HG02759 (cell line): ENCODE measurements at regions not wholly inside any gene's neighbourhood (a gene's known extent, or its start where the extent isn't known, plus 50 kb on each side); places are given as distances from the start of the nearest gene placed in this dataset.

Experiments used
- ATAC-seq: cut with Tn5 transposase; IDR thresholded peaks from one replicate; pipeline ENCODE4 v1.9.1; 2021; ENCODE audit warnings: mild to moderate bottlenecking, moderate library complexity; ENCODE audit not compliant: unreplicated experiment

DNA sequence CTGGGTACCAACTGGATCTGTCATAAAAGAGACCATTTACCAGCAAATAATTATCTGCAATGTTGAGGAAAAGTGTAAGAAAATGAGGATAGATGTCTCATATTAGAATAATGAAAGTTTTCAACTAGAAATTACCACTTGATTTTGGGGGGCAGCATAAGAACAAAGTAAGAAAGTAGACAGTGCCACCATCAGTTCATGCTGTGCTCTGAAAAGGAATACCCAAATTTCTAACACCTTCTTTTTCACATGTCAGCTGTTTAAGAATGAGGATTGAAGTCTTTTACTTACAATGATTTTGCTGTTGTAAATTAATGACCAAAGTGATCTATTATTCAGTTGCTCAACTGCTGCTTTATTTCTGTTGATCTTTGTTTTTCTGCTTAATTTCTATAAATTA is 578.3 kb downstream of the ETV1 start:
- no peak for ATAC-seq

DNA sequence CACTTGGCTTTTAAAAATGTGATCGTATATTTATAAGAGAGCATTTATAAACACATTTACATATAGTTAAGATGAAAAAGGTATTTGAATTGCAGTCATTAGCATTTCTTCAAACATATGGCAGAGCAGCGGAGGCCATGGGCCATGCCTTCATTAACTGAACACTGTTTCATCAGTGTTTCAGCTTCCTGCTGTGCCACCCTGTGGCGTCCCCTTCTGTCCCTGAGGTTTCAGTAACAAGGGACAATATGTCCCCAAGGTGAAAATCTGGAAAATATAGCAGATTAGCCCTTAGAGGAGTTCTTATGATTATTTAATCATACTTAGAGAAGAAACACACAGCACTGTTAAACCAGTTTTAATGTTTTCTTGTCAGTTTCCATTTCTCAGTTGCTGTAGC is 577.8 kb downstream of the ETV1 start:
- no peak for ATAC-seq

DNA sequence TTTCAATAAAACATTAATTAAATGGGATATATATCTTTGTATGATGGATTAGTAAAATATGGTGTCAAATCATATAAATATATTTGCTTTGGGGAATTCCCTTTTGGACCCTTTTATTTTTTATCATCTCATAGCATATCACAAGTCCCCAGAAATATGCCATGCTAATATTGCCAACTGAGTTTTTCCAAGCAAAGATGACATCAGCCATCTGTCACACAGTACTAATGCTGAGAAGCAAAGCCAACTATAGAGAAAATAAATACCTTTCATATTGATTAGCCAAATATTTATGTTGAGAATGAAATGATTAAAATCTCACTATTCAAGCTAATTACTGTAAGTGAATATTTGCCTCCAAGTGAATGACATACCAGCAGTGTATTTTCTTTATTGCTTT is 575.3 kb downstream of the ETV1 start:
- ATAC-seq, result no peak

DNA sequence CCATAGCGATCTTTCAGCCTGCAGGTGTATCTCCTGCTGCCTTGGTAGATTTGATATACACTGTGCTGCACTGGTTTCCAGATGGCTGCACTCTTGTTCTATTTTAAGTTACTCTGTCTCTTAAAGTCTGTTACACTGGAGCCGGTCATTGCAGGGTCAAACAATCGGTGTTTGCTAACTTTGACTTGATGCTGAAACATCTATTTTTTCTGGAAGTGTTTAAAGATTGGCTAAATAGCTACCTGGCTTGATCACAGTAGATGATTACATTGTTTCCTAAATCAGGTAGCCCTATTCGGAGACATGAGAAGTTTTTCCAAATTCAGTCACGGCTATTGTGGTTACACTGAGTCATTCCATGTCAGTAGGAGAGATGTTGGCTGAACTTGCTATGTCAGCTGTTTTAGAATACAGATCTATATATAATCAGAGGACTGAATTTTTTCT is 574.8 kb downstream of the ETV1 start:
- no peak for ATAC-seq

DNA sequence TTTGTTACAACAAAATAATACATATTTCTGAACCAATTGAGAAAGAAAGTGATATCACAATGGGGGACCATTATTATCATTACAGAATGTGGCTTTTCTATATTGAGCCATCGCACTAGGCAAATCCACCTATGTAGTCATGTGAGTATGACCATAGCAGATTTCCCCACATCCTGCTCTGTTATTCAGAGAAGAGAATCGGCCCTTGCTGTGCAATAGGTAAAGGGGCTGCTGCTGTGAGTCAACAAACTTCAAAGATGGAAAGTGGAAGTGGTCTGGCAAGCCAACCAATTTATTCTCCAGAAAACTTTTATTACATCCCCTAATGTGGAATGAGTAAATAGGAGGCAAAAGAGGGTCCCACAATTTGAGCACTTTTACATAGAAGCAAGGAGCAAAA is 573.4 kb downstream of the ETV1 start:
- no peak for ATAC-seq

DNA sequence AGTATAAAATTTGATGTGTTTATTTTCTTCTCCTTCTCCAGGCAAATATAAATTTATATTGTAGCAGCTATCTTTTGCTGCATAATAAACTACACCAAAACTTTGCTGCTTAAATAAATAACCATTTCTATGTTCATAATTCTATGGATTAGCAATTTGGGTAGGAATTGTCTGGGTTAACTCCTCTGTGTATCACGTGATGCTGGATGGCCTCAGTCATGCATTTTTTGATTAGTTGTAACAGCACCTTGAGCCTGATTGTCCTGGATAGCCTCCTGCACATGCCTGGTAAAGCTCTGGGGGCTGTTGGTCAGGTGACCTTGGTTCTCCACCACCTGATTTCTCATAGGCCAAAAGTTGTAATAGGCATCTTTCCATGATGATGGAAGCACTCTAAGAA is 572.9 kb downstream of the ETV1 start:
- ATAC-seq, result no peak

DNA sequence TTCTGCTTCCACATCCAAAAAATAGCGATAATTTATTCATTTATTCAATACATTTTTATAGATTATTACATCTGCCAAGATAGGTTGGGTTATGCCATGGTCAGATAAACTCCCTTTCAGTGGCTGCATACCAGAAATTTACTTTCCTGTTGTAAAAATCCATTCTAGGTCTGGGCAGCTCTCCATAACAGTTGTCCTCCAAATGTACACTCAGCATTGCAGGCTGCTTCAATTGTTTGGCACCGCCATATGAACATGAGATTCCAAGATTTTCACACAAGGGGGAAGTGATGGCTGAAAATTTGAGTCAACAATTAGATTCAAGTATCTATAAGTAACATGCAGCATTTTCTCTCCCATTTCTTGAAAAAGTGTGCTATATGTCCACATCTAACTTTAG is 568.7 kb downstream of the ETV1 start:
- ATAC-seq, result no peak

DNA sequence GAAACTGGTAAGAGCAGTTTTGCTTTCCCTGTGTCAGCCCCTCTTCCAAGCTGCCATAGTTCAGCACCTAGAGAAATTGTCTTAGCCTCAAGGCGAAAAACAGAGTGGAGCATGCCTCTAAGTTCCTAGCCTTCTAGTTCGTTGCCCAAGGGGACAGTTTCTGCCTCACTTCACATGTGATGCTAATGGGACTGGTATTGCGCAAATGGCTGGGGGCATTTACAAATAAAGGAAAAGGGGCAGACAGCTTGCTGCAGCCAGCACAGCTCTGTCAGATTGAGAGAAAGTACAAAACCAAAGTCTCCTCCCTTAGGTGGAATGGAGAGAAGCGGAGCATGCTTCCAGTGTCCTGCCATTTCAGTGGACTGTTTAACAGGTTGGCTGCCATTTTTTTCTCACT is 567.7 kb downstream of the ETV1 start:
- no peak for ATAC-seq

DNA sequence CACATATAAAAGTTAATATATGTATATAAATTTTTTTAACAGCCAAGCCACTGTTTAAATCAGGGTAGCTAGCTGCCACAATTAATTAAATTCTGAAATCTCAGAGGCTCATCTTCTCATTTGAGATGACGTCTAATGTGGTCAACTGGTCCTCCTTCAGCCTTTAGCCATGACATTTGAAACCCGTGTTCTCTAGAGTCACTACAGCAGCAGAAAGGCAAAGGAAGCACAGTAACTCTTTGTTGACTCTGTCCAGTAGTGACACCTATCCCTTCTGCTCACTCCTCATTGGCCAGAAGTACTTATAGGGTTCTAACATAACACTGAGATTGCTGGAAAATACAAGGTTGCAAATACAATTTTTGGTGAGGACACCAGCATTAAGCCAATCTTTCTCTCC is 555.5 kb downstream of the ETV1 start:
- ATAC-seq, result no peak

DNA sequence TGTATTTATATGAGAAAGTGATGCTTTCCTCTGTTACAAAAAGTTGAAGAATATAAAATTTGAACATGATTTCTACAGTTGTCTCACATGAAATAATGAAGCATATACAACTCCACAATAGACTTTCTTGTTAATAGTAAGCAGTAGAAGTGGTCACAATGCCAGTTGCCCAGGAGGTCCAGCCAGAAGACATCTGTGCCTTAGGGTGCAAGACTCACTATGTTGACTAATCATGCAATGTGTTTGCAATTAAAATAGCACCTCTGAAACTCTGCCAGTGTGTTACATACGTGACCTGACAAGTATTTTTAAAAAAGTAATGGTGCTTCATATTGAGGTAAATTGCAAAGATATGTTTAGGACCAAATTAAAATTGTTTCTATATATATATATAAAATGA is 547.2 kb downstream of the ETV1 start:
- ATAC-seq, result no peak

DNA sequence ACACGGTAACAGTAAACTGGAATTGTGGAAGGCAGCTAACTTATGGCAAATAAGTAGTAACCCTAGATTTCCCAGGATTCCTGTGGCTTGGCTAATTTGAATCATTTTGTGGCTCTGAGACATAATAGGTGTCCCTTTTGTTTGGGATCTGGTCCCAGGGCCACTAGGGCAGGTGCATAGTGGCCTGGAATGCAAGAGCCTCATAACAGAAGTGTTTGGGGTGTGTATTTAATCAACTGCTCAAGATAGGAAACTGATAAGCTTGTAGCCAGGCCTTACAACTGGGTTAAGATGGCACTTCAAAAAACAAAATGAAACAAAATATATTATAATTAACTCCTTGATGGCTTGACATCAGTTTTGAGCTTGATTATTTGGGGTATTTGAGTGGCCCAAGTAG is 541.8 kb downstream of the ETV1 start:
- no peak for ATAC-seq

DNA sequence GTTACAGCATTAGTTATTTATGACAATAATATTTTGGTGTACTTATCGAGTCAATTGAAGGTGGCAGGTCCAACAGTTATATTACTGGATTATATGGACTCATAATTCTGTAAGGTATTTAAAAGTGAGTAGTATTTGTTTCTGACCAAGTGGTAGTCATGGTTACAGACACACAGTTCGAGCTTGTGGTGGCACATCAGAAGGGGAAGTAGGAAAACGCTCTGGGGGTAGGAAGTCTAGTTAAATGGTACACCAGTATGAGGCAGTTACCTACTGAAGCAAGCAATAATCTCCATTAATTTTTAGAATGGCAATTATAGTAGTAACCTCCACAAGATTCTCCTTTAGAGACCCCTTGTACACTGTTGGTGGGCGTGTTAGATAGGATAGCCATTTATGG is 541.2 kb downstream of the ETV1 start:
- ATAC-seq, result no peak

DNA sequence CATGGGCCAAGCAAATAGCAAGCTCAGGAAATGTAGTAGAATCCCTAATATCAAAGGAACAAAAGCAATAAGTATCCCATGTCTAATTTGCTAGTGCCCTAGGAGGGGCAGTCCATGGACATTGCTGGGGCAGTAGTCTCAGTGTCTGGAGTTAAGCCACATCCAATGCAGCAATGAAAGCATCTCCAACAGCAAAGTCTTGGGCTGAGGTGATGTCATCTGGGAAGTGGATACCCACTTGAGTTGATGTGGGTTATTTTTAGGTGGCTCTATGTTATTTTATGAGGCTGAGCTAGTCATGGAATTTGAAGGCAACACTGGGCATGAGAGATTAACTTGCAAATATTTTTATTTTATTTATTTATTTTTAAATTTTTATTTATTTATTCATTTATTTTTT is 540.0 kb downstream of the ETV1 start:
- ATAC-seq, result no peak

DNA sequence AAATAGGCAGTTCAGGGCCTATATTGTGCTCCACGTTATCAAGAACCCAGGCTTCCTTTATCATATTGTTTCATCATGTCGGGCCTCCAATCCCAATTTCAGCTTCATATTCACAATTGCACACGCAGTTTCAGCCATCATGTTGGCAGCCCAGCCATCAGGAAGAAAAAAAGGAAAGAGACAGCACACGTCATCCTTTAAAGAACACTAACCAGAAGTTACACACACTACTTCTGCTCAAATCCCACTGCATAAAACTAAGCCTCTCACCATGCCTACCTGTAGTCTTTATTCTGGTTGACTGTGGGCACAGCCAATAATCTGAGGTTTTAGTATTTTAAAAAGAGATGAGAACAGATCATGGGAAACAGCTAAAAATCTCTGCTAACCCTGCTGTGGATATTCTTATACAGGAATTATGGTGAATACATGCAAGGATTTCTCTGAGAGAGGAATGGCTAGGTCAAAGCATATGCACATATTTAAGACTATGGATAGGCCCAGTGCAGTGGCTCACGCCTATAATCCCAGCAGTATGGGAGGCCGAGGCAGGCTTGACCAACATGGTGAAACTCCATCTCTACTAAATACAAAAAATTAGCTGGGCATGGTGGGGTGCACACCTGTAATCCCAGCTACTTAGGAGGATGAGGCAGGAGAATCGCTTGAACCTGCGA is 534.4 kb downstream of the ETV1 start:
- no peak for ATAC-seq

DNA sequence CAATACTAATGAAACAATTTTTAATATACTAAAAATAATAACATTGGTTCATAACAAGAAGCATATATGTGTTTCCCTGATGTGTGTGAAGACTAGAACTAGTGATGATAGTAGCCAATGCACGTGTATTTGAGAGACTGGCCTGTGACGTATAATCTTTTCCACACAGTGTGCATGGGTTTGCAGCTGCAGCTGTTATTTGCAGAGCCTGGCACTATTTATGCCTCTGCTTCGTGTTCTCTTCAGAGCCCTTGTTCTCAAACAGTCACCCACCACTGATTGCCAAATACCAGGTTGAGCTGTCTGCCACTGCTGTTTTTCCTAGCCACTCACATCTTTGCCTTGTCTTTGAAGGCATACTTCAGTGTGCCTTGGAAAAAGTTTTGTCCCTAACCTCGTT is 531.7 kb downstream of the ETV1 start:
- ATAC-seq, result no peak

DNA sequence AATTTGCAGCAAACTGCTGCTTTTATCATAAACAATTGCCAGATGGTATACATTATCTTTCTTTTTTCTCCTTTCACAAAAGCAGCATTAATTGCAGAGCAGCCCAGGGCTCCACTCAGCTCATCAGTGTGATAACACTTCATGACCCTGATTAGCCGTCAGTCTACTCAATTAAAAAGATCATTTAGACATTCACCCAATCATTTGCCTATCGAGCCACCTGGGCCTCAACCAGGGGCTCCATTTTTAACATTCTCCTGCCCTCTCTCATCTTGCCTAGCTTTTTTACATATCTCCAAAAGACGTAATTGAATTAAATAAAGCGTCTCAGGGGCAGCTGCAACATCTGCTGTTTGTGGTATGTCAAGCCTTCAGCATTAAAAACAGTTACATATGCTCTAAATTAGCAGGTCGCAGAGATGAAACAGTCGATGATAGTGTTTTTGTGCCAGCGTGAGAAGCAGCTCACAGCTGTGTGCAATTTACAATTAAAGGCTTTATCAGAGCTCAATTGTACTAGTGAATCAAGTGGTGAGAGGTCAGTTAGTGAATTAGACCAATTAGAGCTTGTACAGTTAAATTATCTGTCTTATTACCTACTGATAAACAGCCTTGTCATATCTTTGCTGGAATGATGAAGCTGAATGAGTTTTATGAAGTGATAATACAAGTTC is 522.5 kb downstream of the ETV1 start:
- ATAC-seq, result no peak

DNA sequence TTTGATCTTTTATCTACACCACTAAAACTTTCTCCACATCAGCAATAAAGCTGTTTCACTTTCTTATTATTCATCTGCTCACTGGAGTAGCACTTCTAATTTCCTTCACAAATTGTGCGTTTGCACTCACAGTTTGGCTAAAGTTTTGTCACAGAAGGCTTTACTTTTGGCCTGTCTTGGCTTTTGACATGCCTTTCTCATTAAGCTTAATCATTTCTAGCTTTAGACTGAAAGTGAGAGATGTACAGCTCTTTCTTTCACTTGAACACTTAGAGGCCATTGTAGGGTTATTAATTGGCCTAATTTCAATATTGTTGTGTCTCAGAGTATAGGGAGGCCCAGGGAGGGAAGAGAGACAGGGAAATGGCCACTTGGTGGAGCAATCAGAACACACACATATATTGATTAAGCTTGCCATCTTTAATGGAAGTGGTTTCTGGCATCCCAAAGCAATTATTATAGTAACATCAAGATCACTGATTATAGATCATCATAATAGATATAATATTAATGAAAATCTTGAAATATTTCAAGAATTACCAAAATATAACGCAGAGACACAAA is 512.5 kb downstream of the ETV1 start:
- ATAC-seq, result no peak

DNA sequence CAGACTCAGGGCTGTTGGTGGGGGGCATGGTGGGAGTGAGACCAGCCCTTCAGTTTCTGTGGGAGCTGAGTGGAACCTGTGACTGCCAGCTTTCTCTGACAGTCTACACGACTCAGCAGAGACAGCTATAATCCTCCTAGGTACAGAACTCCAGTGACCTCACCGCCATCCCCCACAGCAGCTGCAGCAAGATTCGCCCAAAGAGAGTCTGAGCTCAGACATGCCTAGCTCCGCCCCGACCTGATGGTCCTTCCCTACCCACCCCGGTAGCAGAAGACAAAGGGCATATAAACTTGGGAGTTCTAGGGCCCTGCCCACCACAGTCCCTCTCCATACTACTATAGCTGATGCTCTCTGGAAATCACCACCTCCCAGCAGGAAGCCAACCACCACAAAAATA is 500.1 kb downstream of the ETV1 start:
- no peak for ATAC-seq

DNA sequence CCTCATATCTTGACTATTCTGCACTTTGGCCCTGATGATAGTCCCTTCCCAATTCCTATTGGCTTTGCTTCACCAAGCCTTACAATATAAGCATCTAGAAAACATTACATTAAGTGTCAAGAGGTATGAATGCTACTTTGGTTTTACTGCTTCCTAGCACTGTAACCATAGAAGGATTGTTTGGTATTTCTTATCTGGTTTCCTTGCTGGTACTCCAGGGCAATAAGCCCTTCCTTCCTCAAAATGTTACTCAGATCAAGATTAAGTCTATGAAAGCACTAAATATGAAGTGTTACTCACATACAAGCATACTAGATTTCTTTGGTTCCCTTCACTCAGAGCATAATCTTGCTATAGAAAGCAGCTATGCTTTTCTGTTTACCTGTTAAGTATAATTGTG is 492.5 kb downstream of the ETV1 start:
- no peak for ATAC-seq

DNA sequence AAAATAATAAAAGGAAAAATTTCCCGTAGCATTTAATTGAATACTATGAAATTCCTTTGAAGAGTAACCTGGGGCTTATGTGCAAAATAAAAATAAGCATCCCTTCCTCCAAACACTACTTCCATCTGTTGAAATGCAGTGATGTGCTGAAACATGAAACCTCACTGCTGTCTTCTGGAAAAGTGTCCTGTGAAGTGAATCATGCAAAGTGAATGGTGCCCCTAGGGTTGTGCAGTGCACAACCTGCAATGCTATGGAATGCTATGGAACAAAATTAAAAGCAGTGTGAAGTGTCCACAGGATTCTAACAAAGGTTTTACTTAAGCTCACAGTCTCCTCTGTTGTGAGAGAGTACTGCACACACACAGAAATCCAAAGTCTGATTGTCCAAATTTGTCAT is 480.9 kb downstream of the ETV1 start:
- no peak for ATAC-seq

DNA sequence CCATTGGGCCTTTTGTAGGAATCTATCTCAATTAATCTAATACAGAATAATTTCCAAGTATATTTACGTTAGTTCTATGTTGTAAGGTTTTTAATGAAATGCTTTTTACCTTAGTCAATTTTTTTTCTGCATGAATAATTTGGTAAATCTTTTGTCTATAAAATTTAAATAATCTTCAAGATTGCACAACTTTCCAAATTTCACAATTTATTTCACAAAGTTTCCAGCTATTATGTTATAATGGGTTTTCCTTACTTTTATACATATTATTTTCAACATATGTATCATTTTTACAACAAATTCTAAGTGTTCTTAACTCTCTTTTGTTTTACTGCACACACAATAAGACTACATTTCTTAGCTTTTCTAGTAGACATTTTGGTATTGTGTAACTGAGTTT is 470.7 kb downstream of the ETV1 start:
- ATAC-seq, result no peak

DNA sequence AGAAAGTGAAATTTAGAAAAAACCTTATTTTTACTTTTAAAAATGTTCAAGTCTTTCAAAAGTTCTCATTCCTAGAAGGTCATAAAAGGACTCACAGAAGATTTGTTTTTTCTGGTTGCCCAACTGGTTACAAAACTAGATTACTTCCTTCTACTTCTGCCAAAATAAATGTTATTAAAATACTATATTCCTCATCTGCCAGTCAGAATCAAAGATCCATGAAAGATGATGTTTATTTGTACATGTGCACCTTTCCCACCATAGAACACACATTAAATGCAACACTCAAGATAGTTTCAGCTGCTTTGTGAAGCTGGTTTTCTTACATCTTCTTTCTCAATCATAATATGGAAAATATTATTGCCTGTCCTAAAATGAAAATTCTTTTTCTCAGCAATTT is 465.4 kb downstream of the ETV1 start:
- no peak for ATAC-seq
